D721Med (cell line): ENCODE measurements at regions not wholly inside any gene's neighbourhood (a gene's known extent, or its start where the extent isn't known, plus 50 kb on each side); places are given as distances from the start of the nearest gene placed in this dataset.

Experiments
- DNase-seq: peaks from one replicate; pipeline ENCODE4 v3.0.0; 2011; ENCODE audit warnings: low spot score; ENCODE audit not compliant: insufficient read length
- FAIRE-seq: peaks from 2 replicates; lab custom pipeline; 2011; peaks lifted over from hg19 to GRCh38; lab: Jason Lieb, UNC
- TF ChIP-seq, protein P1 (sequence below): IDR thresholded peaks from 2 replicates; pipeline ENCODE4 v1.5.1; 2012; ENCODE audit warnings: mild to moderate bottlenecking, control low read depth; ENCODE audit not compliant: insufficient read depth; ENCODE audit errors: missing control alignments

DNA sequence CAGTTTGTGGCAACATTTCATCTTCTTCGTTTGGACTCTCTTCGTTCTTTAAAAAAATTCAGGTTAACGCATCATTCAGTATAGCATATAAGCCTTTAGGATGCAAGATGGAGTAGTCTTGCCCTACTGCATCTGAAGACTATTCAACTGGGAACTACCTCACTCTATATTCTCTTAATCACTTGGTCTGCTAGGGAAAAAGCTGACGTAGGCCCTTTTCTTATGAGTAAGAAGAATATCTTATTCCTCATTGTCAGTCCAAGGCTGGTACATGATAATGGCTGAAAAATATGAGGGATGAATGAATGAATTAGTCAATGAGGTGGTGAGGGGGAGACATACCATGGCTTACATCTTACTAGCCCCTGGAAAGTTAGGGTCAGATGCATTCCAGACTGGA, 294.2 kb downstream of the GPATCH2 start:
- FAIRE-seq (peak; percentile 53), DNase-seq (no peak)
- TF ChIP-seq, protein P1, sequence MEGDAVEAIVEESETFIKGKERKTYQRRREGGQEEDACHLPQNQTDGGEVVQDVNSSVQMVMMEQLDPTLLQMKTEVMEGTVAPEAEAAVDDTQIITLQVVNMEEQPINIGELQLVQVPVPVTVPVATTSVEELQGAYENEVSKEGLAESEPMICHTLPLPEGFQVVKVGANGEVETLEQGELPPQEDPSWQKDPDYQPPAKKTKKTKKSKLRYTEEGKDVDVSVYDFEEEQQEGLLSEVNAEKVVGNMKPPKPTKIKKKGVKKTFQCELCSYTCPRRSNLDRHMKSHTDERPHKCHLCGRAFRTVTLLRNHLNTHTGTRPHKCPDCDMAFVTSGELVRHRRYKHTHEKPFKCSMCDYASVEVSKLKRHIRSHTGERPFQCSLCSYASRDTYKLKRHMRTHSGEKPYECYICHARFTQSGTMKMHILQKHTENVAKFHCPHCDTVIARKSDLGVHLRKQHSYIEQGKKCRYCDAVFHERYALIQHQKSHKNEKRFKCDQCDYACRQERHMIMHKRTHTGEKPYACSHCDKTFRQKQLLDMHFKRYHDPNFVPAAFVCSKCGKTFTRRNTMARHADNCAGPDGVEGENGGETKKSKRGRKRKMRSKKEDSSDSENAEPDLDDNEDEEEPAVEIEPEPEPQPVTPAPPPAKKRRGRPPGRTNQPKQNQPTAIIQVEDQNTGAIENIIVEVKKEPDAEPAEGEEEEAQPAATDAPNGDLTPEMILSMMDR: no peak

DNA sequence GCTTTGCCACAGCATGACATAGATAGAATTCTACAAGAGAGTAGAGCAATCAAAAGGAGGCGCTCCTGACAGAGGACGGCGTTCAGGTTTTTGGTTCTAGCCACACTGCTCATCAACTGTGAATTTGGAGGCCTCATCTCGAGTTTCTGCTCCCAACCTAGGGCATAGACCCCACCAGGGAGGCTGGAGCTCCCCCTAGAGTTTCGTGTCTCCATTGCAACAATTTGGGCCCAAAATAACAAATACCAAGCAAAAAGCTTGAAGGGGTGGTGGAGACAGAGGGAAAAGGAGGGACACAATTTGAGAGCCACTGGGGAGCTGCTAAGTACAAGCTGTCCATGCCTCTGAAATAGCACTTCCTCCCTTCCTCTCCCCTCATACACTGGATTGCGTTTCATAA, 297.0 kb downstream of the GPATCH2 start:
- peak; percentile 27 for DNase-seq
- no peak for FAIRE-seq
- TF ChIP-seq, protein P1: peak; percentile 87

DNA sequence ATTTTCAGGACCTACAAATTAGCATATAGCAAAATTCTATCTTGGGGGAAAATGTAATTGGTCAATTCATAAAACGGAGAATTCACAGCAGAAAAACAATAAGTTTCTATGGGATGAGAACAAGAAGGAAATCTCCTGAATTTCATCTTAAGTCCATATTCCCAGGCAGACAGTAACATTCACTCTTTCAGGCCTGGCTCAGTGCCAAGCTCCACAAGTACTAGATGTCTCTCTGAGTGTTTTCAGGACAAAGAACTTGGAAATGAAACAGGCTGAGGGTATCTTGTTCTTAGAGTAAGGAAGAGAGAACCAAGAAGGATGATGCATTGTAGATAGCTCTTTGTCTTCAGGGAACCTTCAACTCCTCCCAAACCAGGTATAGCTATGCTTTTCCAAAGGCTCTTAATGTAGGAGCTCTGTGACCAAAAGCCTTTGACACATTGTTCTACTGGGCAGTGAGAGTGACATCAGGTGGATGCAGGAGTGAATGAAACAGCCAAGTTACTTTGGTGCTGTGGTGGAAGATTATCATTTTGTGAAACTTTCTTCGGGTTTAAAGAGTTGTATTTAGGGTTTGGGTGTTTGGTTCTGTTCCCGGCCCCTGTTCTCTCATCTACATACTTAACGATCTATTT, 298.3 kb downstream of the GPATCH2 start:
- no peak for DNase-seq
- FAIRE-seq: no peak
- TF ChIP-seq, protein P1: no peak

DNA sequence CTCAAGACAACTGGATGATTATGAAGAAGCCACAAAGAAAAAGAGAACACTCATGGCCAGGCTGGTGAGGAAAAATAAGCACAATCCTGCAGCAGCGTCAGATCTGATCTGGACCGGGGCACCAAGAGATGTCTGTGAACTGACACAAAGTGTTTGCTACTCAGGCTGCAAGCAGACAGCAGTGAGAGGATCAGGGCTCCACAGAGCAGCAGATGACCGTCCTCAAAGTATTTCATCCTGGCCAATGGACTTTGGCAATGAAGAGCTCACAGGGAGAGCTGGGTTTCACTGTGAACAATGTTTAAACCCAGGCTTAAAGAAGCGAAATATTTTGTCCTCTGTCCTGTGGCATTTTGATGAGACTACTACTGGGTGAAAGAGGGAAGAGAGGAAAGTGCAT, 299.2 kb downstream of the GPATCH2 start:
- no peak for FAIRE-seq
- DNase-seq: no peak

DNA sequence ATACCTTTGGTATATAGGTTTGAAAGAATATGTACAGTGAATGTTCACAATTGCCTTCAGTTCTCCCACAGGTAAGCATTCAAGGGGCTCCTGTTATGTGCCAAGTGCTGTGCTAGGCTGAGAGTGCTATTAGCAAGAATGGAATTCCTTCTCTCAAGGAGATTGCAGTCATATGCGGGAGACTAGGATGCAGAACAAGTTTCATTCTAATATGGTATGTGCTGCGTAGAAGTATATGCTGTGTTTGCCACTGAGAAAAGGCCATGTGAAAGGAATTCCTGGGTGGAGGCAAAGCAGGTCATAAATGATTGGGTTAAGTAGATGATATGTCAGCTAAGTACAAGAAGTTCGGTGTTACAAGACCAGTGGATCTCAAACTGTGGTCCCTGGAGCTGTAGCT, 303.0 kb downstream of the GPATCH2 start:
- DNase-seq (no peak), FAIRE-seq (no peak)
- TF ChIP-seq, protein P1: no peak

More for the DNA sequence above, 299.2 kb downstream of the GPATCH2 start:
- TF ChIP-seq, protein P1: no peak

DNA sequence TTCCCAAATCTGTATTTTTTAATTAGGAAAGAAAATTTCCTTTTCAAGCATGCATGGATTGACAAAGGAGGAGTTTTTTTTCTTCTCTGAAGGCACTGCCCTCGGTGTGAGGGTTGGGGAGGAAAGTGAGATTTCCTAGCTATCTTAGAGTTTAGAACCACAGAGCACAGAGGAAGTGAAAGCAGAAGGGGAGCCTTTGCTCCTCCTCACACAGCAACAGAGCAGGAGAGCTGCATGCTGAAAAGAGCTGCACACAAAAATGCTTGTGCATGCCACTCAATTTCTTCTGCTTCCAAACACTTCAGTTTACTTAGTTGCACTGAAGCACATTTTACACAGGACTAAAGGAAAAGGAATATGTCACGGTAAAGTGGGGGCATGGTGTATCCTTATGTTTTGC, 308.1 kb downstream of the GPATCH2 start:
- DNase-seq (no peak), FAIRE-seq (no peak)
- TF ChIP-seq, protein P1: no peak

DNA sequence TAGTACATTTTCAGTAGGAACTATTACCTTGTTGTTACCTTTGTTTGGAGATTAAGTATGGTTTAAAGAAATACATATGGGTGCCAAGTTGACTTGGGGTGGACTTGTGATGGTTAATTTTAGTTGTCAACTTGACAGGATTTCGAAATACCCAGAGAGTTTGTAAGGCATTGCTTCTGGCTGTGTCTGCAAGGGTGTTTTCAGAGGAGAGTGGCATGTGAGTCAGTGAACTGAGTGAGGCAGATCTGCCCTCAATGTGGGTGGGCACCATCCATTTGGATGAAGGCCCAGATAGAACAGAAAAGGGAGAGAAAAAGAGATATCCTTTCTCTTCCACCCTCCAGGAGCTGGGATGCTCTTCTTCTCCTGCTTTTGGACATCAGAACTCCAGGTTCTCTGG, 315.5 kb downstream of the GPATCH2 start:
- DNase-seq (no peak), FAIRE-seq (no peak)
- TF ChIP-seq, protein P1: no peak
